Heart right ventricle (tissue), 16 donors: ENCODE measurements at regions not wholly inside any gene's neighbourhood (a gene's known extent, or its start where the extent isn't known, plus 50 kb on each side); places are given as distances from the start of the nearest gene placed in this dataset.
A peak's percentile ranks its signal among the peaks of the same experiment; 100 is the strongest.

Experiments
- ATAC-seq, 8 donors: fragments of 200-7000 bp; cut with Tn5 transposase; one replicate each; pipeline ENCODE4 v1.9.1; 2020; ENCODE audit warnings: mild to moderate bottlenecking in 8 of 8, moderate library complexity in 8 of 8, moderate number of reproducible peaks in 1 of 8
- DNase-seq, 2 donors: peaks; one replicate each; pipeline ENCODE4 v3.0.0-alpha.2; 2020
- H3K27ac ChIP-seq, 10 donors: fragments of 200-600 bp; sonication (generic) in 2 of 10; one replicate each; pipeline versions ENCODE4 v1.5.0 to v1.8.0; 2020 to 2022; ENCODE audit warnings: mild to moderate bottlenecking in 3 of 10
- H3K27me3 ChIP-seq, 7 donors: fragments of 200-600 bp; one replicate each; pipeline ENCODE4 v1.8.0; 2021 to 2022; ENCODE audit warnings: mild to moderate bottlenecking in 2 of 7
- H3K36me3 ChIP-seq, 9 donors: fragments of 200-600 bp; sonication (generic) in 1 of 9; one replicate each; pipeline versions ENCODE4 v1.5.0 to v1.8.0; 2020 to 2022; ENCODE audit warnings: mild to moderate bottlenecking in 2 of 9
- H3K4me1 ChIP-seq, 9 donors: fragments of 200-600 bp; sonication (generic) in 1 of 9; one replicate each; pipeline versions ENCODE4 v1.5.0 to v1.8.0; 2020 to 2022; ENCODE audit warnings: mild to moderate bottlenecking in 4 of 9
- H3K4me3 ChIP-seq, 10 donors: fragments of 200-600 bp; sonication (generic) in 2 of 10; one replicate each; pipeline versions ENCODE4 v1.5.0 to v1.8.0; 2020 to 2022; ENCODE audit warnings: mild to moderate bottlenecking in 7 of 10, moderate library complexity in 2 of 10
- H3K9me3 ChIP-seq, 11 donors: fragments of 200-600 bp in 10 of 11; sonication (generic) in 2 of 11; one replicate each; pipeline versions ENCODE4 v1.5.0 to v1.8.0; 2013 to 2022; ENCODE audit warnings: mild to moderate bottlenecking in 2 of 11, control low read depth in 1 of 11, moderate library complexity in 1 of 11
- WGBS, 2 donors: extraction: QIAGEN DNeasy Blood & Tissue Kit; methylation state at CpG; one replicate each; pipeline ENCODE4 v1.1.7; 2013; ENCODE audit warnings: inconsistent platforms in 1 of 2; 5-methylcytosine and 5-hydroxymethylcytosine counted together
- intact Hi-C, 10 donors: fragments of 100-400 bp; cut with DNase I; formaldehyde crosslinking; loops; one replicate each; pipeline versions ENCODE4 v1.11.1 to v1.14.2; 2022
- TF ChIP-seq, protein P1 (sequence below), 9 donors: fragments of 200-600 bp; sonication (generic) in 2 of 9; IDR thresholded peaks; one replicate each; pipeline versions ENCODE4 v1.5.0 to v1.8.0; 2021 to 2022; ENCODE audit warnings: antibody characterized with exemption in 9 of 9, mild to moderate bottlenecking in 5 of 9, moderate library complexity in 1 of 9
- donor health status: Arrhythmogenic right ventricular cardiomyopathy.
- donor health status: ischemic (EF 13 %, LVEDD 7.1; RV severe dilation, severe dysfunction).
- donor health status: healthy with polysubstance abuse.
- donor health status: DM: no; HTN: yes; CAD: no.
- donor health status: DM: no; HTN: no; CAD: no.
- donor health status: ischemic (EF 25% LVEDD 6.9; RV normal size, moderate dysfunction).
- donor health status: ischemic (EF 25% LVEDD 5.7; RV mildly dilated, moderate dysfunction).
- donor health status: healthy.
- donor health status: DM: yes; HTN: yes; CAD: no.
- donor health status: Ischemic cardiomyopathy.
- donor health status: ischemic (EF 35%, LVEDD 5.7; RV mildly dilated, moderate dysfunction).
- donor health status: nonischemic (EF 11% LVEDD 7.7; RV severe dilation, severe dysfunction).
- donor health status: DM: yes; HTN: yes; CAD: no.
- donor health status: PGD.
- donor health status: ischemic (EF 29% LVEDD 5.4; RV normal size, mild dysfunction).
- donor health status: nonischemic (EF 23%, LVEDD 6.1; RV moderate dilation, normal function).

GRCh38 chr12:89239534-89239933 is 112.8 kb downstream of the DUSP6 start:
- Histone ChIP-seq H3K4me1 (peaks cover 0 to 61% (median 28%) of the 10 kb centered on the region in 9 donors), H3K36me3 (no peaks in the 10 kb centered on the region), H3K27ac (peak overlapping the region in 5 of 10 donors; percentile 55 to 76 (median 62)), H3K9me3 (peaks cover 0 to 6% (median 0%) of the 10 kb centered on the region in 11 donors), H3K27me3 (no peaks in the 10 kb centered on the region), H3K4me3 (no peak overlapping the region)
- intact Hi-C loops, result loop anchor here in 5 of 10 donors (5.0 to 10.0 kb wide), 2 partner anchors 105 to 108 kb away; no protein-coding TSS in a partner anchor
- no peak for ATAC-seq
- TF ChIP-seq, protein P1, sequence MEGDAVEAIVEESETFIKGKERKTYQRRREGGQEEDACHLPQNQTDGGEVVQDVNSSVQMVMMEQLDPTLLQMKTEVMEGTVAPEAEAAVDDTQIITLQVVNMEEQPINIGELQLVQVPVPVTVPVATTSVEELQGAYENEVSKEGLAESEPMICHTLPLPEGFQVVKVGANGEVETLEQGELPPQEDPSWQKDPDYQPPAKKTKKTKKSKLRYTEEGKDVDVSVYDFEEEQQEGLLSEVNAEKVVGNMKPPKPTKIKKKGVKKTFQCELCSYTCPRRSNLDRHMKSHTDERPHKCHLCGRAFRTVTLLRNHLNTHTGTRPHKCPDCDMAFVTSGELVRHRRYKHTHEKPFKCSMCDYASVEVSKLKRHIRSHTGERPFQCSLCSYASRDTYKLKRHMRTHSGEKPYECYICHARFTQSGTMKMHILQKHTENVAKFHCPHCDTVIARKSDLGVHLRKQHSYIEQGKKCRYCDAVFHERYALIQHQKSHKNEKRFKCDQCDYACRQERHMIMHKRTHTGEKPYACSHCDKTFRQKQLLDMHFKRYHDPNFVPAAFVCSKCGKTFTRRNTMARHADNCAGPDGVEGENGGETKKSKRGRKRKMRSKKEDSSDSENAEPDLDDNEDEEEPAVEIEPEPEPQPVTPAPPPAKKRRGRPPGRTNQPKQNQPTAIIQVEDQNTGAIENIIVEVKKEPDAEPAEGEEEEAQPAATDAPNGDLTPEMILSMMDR (IDR thresholded peaks at IDR 0.05), result no peak
- DNase-seq, result no peak
- 65 to 93% methylated on average over 2 of the region's 2 CpGs for WGBS, 2 donors

GRCh38 chr12:89238593-89238992 is 113.7 kb downstream of the DUSP6 start:
- intact Hi-C loops, result loop anchor here in 5 of 10 donors (5.0 to 10.0 kb wide), 2 partner anchors 106 to 109 kb away; no protein-coding TSS in a partner anchor
- peak; percentile 30 to 60 for DNase-seq
- no peaks in the 10 kb centered on the region for H3K36me3 ChIP-seq
- TF ChIP-seq, protein P1 (IDR thresholded peaks at IDR 0.05), result no peak
- H3K27ac ChIP-seq, result peak overlapping the region in 8 of 10 donors; percentile 11 to 76 (median 58)
- no peaks in the 10 kb centered on the region for H3K27me3 ChIP-seq
- 18 to 42% methylated on average over 2 of the region's 2 CpGs for WGBS, 2 donors
- H3K4me3 ChIP-seq, result no peak overlapping the region
- H3K4me1 ChIP-seq, result peaks cover 0 to 55% (median 27%) of the 10 kb centered on the region in 9 donors
- H3K9me3 ChIP-seq, result peaks cover 0 to 6% (median 0%) of the 10 kb centered on the region in 11 donors
- ATAC-seq, result peak; percentile 89 to 96 (median 92)

DNA sequence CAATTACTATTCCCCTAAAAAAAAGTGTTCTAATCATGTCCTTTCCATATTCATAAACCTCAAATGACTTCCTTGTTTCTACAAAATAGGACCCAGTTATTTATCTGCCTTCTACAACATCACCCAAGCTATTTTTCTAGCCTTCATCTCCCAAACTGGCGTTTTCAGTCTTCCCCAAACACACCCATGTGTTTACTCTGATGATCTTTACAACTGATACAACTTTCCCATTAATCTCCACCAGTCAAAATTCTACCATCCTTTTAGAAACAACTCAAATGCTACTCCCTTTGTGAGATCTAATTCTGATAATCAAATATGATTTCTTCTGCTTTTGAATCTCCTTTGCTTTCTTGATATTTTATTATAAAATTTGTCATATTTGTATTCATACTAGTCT is 114.5 kb downstream of the DUSP6 start:
- TF ChIP-seq, protein P1 (IDR thresholded peaks at IDR 0.05), result no peak
- Histone ChIP-seq H3K4me3 (no peak overlapping the region), H3K9me3 (peaks cover 0 to 6% (median 0%) of the 10 kb centered on the region in 11 donors), H3K36me3 (no peaks in the 10 kb centered on the region), H3K4me1 (peaks cover 0 to 52% (median 27%) of the 10 kb centered on the region in 9 donors), H3K27me3 (no peaks in the 10 kb centered on the region), H3K27ac (peak overlapping the region in 5 of 10 donors; percentile 37 to 76 (median 62))
- 90 to 92% methylated on average over 1 of the region's 1 CpG for WGBS, 2 donors
- intact Hi-C loops, result loop anchor here in 5 of 10 donors (5.0 to 10.0 kb wide), 2 partner anchors 107 to 110 kb away; no protein-coding TSS in a partner anchor
- DNase-seq, result no peak
- no peak for ATAC-seq

GRCh38 chr12:89236748-89237383 is 115.4 kb downstream of the DUSP6 start:
- 89 to 93% methylated on average over 3 of the region's 3 CpGs for WGBS, 2 donors
- Histone ChIP-seq H3K4me1 (peaks cover 0 to 53% (median 27%) of the 10 kb centered on the region in 9 donors), H3K27ac (peak overlapping the region in 3 of 10 donors; percentile 18 to 76 (median 64)), H3K4me3 (no peak overlapping the region), H3K9me3 (peaks cover 0 to 6% (median 0%) of the 10 kb centered on the region in 11 donors), H3K27me3 (no peaks in the 10 kb centered on the region), H3K36me3 (no peaks in the 10 kb centered on the region)
- intact Hi-C loops, result loop anchor here in 5 of 10 donors (5.0 to 10.0 kb wide), 2 partner anchors 108 to 110 kb away; no protein-coding TSS in a partner anchor
- DNase-seq (no peak), ATAC-seq (no peak)
- TF ChIP-seq, protein P1 (IDR thresholded peaks at IDR 0.05), result no peak
